ENCODE measurements at regions not wholly inside any gene's neighbourhood (a gene's known extent, or its start where the extent isn't known, plus 50 kb on each side); places are given as distances from the start of the nearest gene placed in this dataset.
A peak's percentile ranks its signal among the peaks of the same experiment; 100 is the strongest.

DNA sequence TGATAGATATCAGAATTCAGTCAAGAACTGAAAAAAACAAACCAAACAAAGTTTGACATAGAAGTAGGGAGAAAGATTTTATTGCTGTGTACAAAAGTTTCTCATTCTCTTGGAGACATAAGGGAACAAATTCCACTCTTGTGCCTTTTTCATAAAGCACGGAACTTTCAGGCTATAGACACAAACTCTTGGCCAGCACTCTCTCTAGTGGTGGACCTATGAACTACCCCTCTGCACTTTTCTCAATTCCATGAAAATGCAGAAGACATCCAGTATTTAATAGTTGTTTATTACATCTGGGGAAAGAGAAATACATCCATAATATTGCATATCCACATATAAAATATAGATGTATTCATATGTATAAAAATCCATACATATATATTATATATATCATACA lies 291.6 kb upstream of the HS3ST1 start:
- DNase-seq (ENCODE audit: missing footprints) (no peak), ATAC-seq (no peak)
- intact Hi-C loops (cut with DNase I), result loop anchor here (5.0 kb wide), 1 partner anchor 298 kb away; no protein-coding TSS in a partner anchor

DNA sequence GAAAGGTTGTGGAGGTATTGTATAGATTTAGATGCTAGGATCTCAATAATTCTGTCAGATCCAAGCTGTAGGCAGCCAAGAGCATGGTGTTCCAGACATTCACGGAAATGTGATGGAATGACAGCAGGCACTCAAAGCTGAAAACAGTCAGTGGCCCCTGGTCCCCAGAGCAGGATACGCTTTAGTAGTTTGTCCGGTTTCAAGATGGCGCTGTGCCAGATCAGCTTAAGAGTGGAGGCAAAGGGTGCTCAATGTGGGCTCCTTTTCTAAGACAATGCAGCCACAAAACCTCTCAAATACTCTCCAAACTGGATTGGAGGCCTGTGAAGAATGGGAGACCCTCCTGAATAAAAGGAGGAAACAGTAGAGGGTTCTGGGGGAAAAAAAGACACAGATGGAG lies 291.2 kb upstream of the HS3ST1 start:
- peak; percentile 56 for DNase-seq (ENCODE audit: missing footprints)
- intact Hi-C loops (cut with DNase I), result loop anchor here (5.0 to 10.0 kb wide), 2 partner anchors 298 to 1135 kb away; no protein-coding TSS in a partner anchor
- ATAC-seq, result no peak

DNA sequence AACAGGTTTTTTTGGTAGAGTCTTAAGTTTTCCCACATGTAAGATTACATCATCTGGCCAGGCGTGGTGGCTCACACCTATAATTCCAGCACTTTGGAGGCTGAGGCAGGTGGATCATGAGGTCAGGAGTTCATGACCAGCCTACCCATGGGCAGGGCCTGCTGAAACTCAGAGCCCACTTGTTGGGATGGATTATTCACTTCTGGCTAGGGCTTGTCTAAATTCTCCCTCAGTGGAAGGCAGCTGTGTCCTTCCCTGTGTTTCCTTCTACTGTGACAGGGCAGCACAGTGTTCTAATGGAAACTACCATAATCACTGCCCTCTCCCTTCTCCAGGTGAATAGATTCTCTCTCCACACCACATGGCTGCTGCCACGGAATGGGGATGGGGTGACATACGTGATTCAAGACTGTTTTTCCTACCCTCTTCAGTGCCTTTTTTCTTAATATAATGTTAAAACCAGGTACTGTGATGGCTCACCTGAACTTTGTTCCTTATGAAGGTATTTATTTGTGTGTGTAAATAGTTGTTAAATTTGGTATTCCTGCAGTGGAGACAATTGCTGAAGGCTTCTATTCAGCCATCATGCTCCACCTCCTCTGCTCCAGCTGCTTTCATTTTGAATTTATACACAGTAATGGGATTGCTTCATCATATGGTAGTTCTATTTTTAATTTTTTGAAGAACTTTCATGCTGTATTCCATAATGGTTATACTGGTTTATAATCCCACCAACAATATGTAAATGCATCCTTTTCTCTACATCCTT lies 287.2 kb upstream of the HS3ST1 start:
- DNase-seq (ENCODE audit: missing footprints) (no peak), ATAC-seq (no peak)
- intact Hi-C loops (cut with DNase I), result loop anchor here (10.0 kb wide), 1 partner anchor 1131 kb away; no protein-coding TSS in a partner anchor

DNA sequence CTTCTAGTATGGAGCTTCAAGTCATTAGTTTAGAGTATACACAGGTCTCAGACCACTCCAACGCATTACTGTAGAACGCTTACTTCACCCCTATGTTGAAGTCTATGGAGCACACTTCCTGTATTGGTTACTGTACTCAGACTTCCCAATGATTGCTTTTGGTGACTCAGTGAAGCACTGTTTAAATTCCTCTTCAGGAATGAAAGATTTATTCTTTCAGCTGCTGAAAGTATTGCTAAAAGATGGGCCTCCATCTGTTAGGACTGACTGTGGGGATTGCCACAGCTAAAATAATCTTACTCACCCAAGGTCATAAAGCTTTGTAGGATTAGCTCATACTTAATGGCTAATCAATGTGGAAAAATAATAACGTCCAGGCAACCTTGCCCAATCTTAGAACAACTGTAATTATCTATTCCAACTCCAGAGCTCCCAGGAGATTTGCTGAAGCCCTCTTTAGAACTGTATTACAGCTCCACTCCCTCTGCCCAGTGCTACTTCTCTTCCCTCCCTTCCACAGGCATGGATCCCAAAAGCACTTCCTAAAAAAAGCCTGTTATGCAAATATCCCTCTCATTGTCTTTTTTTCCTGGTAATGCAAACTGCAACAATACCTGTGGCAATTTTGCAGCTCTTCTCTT lies 281.9 kb upstream of the HS3ST1 start:
- no peak for ATAC-seq
- no peak for DNase-seq (ENCODE audit: missing footprints)
- intact Hi-C loops (cut with DNase I), result loop anchor here (10.0 kb wide), 1 partner anchor 1126 kb away; no protein-coding TSS in a partner anchor

DNA sequence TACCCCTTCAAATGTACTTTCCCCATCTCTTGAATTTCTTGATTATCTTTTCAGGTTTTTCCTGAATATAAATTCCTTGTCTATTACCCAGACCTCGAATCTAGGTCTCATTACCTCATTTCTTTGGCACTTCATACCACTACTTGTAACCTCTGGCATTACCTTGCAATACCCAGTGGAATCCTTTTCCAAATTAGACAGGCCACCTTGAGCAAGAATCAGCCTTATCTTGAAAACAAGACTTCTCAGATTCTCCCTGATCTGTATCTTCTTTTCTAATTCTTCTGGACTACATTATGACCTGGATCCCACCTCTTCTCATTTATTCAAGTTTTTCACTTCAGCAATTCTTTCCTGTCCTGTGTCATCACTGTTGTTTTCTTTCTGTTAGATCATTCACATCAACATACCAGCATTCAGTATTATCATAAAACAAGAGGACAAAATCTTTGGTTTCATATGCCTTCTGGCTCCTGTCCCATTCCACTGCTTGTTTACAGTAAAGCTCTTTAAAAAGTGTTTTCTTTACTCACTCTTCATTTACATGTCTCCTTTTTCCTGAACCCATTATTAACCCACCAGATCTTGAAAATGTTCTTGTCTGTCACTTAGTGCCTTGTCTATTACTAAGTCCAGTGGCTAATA lies 275.6 kb upstream of the HS3ST1 start:
- DNase-seq (ENCODE audit: missing footprints) (no peak), ATAC-seq (no peak)
- intact Hi-C loops (cut with DNase I), result no loop called here

DNA sequence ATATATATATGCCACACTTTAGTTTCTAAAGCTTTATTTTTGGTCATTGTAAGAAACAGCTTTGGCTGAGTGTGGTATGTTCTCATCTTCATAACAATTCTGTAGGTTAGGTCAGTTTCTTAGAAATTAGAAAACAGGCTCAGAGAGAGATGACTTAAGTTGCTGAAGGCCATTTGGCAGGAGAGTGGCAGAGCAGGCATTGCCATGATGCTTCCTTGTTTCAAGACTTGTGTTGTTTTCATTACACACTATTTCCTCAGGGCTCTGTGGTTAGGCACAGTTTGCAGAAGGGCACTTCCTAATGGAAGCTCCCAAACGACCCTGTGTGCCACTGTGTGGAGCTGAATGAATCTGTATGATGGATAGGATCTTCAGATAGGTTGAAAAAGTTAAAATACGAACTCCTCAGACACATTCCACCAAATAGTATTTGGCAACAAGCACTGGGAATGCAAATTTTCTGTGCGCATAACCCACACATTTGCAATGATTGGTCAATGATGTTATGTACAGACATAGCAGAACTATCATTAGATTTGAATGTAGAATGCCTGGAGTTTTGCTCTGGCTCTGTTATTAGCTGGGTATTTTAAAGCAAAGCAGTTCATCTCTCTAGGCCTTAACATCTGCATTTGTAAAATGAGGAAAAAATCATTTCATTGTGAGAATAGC lies 274.3 kb upstream of the HS3ST1 start:
- intact Hi-C loops (cut with DNase I), result no loop called here
- ATAC-seq (no peak), DNase-seq (ENCODE audit: missing footprints) (no peak)

DNA sequence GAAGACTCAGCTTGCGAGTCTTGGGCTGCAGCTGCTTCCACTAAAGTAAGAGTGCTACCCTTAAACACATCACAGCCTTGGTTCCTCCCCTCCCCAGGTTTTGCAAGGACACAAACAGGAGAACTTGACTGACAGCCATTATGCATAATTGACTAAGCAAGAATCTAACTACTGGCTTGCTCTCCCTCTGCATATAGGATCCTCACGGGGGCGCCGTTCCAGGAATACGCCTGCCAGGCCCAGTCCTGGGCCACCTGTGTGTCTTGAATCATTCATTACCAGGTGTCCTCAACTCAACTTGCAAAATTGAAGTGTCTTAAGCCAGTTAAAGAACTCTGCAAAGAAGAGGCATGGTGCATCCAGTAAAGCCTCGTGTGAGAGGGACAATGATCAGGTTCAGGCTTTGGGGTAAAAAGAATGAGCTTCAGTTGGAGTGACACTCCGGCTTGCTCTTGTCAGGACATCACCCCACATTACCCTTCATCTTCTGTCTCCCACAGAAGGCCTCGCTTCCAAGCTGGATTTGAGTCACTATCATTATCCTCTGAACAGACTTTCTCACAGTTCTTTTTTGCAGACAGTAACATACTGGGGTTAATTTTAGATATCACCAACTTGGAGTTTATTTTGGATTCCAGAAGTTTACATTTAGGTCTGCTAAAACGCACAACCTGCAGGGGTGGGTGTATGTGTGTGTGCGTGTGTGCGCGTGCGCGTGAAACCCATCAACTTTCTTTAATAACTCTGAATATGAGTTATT lies 273.5 kb upstream of the HS3ST1 start:
- intact Hi-C loops (cut with DNase I), result no loop called here
- ATAC-seq (no peak), DNase-seq (ENCODE audit: missing footprints) (no peak)

DNA sequence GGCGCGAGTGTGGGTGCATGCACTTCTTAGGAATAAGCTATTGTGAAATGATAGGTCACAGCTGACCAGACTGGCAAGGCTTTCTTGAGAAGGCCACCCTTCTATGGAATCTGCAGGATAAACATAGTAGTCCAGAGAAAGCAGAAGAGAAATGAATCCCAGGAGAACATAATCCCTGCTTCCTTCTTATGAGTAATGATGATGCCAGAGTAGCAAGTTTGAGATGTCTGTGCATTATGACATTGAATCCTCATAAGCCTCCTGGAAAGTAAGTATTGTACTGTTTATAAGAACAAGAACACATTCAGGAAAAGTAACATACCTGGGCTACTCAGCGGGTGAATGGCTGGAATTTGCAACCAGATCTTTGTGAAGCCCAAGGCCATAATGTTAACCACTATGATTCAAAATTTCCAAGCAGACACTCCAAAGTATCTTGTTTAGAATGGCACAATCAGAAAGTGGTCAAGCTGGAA lies 272.1 kb upstream of the HS3ST1 start:
- ATAC-seq, result no peak
- intact Hi-C loops (cut with DNase I), result no loop called here

DNA sequence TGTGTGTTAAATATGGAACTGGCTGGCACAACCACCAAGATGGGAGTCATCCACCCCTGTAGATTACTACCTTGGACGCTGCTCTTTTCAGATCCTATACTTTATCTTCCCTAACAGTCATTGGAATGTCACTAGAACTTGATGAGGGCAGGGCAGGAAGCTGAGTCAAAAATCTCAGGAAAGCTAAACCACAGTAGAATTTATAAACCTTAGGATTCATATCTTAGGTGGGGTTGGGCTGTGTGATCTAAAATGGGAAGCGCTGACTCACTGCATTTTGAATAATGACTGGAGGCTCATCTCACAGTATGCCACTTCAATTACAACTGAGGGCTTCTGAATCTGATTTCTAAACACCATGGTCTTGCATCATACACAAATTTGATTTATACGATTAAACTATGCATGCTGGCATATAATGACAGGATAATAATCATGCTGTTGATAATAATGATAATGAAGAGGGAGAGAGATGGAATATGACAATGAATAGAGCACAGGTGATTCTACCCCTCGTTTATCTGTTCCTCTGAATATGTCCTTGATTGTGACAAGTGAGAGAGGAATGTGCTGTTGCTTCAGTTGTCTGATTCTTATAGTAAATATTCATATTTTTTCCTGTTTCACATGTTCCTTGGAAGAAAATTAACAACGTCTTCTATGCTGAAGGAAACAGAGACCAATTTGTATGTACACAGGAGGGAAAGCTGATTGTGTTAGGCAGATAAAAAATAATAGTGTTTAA lies 270.3 kb upstream of the HS3ST1 start:
- intact Hi-C loops (cut with DNase I), result no loop called here
- DNase-seq (ENCODE audit: missing footprints) (no peak), ATAC-seq (no peak)

More for the DNA sequence above, 272.1 kb upstream of the HS3ST1 start:
- no peak for DNase-seq (ENCODE audit: missing footprints)

DNA sequence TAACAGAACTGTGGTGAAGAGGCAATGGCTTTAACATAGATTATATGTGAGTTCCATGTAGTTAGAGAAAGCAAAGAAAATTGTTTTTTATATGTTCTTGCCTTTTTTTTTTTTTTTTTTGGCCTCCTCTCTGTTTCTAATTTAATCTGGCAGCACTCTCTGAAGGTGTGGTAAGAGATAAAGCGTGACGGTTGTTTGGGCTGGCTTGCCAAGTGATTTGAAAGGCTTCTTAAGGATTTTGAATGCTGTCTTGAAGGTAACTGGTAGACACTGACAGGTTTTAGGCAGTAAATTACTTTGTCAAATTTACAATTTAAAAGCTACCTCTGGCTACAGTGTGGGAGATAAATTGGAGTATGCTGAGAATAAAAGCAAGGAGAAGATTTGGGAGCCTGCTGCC lies 269.3 kb upstream of the HS3ST1 start:
- no peak for ATAC-seq
- no peak for DNase-seq (ENCODE audit: missing footprints)
- intact Hi-C loops (cut with DNase I), result no loop called here

DNA sequence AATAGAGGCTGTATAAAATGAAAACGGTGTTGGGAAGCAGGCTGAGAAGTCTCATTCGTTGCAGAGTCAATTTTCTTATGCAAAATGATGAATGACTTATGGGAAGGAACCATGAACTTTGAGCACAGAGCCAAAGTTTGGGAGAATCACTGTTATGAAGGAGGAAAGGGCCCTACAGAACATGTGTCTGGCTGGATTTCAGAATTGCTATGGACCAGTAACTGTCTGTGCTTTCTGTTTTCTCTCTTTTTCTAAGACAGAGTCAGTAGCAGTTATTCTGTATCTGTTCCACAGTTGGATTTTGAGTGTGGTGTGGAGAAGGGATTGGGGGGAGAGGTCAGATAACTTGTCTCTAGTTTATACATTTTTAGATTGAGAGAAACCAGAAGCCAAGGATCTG lies 265.0 kb upstream of the HS3ST1 start:
- ATAC-seq (no peak), DNase-seq (ENCODE audit: missing footprints) (no peak)
- intact Hi-C loops (cut with DNase I), result no loop called here

DNA sequence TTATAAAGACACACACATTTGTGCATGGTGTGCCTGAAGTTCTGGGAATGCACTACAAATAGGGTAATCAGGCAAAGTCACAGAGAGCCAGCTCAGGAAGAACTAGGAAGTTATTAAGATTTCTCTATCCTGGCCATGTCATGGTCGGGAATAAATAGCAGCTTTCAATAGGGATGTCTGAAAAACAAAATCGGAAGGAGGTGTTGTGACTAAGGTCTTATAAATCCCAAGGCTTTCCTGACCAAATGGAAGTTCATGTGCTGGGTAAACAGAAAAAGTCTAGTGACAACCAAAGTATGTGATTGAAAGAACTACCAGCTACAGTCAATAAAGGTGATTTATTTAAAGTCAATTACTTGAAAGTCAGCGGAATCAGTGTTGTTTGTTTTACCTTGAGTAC lies 262.5 kb upstream of the HS3ST1 start:
- no peak for ATAC-seq
- intact Hi-C loops (cut with DNase I), result no loop called here

DNA sequence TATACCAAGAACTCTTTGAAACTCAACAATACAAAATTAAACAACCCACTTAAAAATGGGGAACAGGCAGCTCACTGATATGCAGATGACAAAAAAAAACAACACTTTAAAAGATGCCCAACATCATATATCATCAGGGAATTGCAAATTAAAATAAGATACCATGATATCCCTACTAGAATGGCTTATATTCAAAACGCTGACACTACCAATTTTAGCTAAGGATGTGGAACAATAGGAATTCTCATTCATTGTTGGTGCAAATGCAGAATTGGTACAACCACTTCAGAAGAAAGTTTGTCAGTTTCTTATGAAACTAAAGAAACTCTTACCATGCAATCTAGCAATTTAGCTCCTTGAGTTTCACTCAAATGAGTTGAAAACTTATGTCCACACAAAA lies 259.0 kb upstream of the HS3ST1 start:
- DNase-seq (ENCODE audit: missing footprints) (no peak), ATAC-seq (no peak)
- intact Hi-C loops (cut with DNase I), result no loop called here

More for the DNA sequence above, 262.5 kb upstream of the HS3ST1 start:
- no peak for DNase-seq (ENCODE audit: missing footprints)

DNA sequence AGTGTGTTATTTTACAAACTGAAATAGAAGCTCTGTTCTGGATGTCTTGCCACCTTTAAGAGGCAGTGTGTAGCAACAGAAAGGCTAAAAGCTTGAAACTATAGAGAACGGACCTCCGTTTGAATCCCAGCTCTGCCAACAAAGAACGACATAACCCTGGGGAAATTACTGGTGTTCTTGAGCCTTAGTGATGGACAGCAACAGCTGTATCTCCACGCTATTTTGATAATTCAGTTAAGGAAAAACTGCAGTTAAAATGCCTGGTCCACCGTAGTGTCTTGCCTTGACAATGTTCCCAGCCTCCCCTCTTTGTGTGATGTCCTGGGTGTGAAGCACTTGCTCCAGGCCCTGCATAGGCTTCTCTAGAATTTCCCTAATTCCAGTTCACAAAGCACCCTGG lies 256.8 kb upstream of the HS3ST1 start:
- no peak for DNase-seq (ENCODE audit: missing footprints)
- no peak for ATAC-seq
- intact Hi-C loops (cut with DNase I), result no loop called here

DNA sequence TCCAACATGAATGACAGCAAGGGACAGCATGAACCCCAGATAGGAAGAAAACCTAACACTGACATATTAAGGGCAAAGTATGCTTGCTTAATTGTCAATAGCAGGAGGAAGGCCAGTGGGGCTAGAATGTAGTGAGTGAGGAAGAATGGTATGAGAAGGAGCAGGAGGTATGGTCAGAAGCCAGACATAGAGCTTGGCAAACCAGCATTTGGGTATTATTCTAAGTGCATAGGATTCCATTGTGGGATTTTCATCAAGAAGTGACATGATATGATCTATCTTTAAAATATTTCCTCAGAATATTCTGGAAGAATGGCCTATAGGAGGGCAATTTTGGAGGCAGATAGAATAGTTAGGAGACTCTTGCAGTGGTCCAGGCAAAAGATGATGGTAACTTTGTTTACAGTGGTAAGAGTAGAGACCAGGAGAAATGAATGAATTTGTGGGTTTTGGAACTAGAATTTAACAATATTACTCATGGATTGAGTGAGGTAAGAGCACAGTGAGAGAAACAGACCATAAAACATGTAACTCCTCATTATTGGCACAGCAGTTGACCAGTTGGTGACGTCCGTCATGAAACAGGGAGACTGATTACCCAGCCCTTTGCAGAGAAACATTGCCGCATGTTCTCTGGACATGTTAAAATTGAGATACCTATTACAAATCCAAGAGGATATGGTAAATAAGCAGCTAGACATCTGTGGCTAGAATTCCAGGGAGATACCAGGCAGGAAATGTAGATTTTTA lies 246.5 kb upstream of the HS3ST1 start:
- DNase-seq (ENCODE audit: missing footprints) (no peak), ATAC-seq (no peak)
- intact Hi-C loops (cut with DNase I), result no loop called here

DNA sequence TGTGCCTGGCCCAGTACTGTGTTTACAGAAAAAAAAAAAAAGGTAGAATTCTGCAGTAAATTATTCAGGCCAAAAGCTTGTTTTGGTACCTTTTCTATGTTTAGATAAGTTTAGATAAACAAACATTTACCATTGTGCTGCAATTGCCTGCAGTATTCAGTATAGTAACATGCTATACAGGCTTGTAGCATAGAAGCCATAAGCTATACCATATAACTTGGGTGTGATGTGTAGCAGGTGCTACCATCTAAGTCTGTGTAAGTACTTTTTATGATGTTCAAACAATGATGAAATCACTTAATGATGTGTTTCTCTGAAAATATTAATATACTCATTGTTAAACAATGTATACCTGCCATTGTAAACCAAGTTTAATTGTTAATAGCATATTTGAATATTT lies 241.6 kb upstream of the HS3ST1 start:
- intact Hi-C loops (cut with DNase I), result no loop called here
- ATAC-seq, result no peak
- no peak for DNase-seq (ENCODE audit: missing footprints)

DNA sequence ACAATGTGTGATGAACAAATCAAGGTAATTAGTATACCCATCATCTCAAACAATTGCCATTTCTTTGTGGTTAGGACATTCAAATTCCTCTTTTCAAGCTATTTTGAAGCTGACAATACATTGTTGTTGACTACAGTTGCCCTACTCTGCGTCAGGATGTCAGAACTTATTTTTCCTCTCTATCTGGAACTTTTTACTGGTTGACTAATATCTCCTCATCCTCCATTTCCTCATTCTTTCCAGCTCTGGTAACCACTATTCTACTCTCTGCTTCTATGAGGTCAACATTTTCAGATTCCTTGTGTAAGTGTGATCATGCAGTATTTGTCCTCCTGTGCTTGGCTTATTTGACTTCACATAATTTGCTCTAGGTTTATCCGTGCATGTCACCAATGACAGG lies 240.5 kb upstream of the HS3ST1 start:
- no peak for DNase-seq (ENCODE audit: missing footprints)
- intact Hi-C loops (cut with DNase I), result no loop called here
- ATAC-seq, result no peak
